H1 (cell line): ENCODE measurements at regions not wholly inside any gene's neighbourhood (a gene's known extent, or its start where the extent isn't known, plus 50 kb on each side); places are given as distances from the start of the nearest gene placed in this dataset.

Experiments used
- CTCF ChIP-seq, 3 experiments: IDR thresholded peaks; 1 replicate in 2 of 3; 2 replicates in 1 of 3; pipeline versions ENCODE4 v1.5.1 to v1.6.1; 2011; ENCODE audit warnings: low read length in 3 of 3, mild to moderate bottlenecking in 3 of 3, inconsistent platforms in 2 of 3, low read depth in 1 of 3, moderate library complexity in 1 of 3; ENCODE audit not compliant: insufficient read depth in 1 of 3; ENCODE audit errors: control extremely low read depth in 1 of 3
- EZH2 ChIP-seq: fragments of 200-600 bp; sonication (generic); IDR thresholded peaks from 2 replicates; pipeline ENCODE4 v1.7.1; 2012; ENCODE audit warnings: low read depth, mild to moderate bottlenecking, moderate library complexity, low read length, inconsistent platforms; ENCODE audit not compliant: severe bottlenecking
- MAFK ChIP-seq: IDR thresholded peaks from 2 replicates; pipeline ENCODE4 v1.6.1; 2012; ENCODE audit warnings: low read depth, mild to moderate bottlenecking, improper control_type of control experiment, low read length
- MAX ChIP-seq: IDR thresholded peaks from 2 replicates; pipeline ENCODE4 v1.6.1; 2012; ENCODE audit warnings: inconsistent platforms
- SIN3A ChIP-seq, 2 experiments: IDR thresholded peaks in 1 of 2; conservative IDR thresholded peaks in 1 of 2; 2 replicates each; pipeline ENCODE4 v1.6.1; 2011 to 2012; ENCODE audit warnings: low read length in 2 of 2, improper control_type of control experiment in 1 of 2, low read depth in 1 of 2, mild to moderate bottlenecking in 1 of 2
- USF2 ChIP-seq: IDR thresholded peaks from 2 replicates; pipeline ENCODE4 v1.6.1; 2011; ENCODE audit warnings: low read length, improper control_type of control experiment

- TF ChIP-seq MAX (no peak), SIN3A (conservative IDR thresholded peaks at IDR 0.05 in 1 of 2, IDR thresholded peaks at IDR 0.05 in 1 of 2; ENCODE audit: low read depth in 1 of 2, low read length in 2 of 2) (no peak), USF2 (no peak), EZH2 (no peak), CTCF (IDR thresholded peaks at IDR 0.05; ENCODE audit: control extremely low read depth in 1 of 3, insufficient read depth in 1 of 3, low read depth in 1 of 3, low read length in 3 of 3) (no peak), MAFK (no peak)
Measured at GRCh38 chr6:169391473-169392071, 137.9 kb upstream of the THBS2 start.
